ENCODE measurements at regions not wholly inside any gene's neighbourhood (a gene's known extent, or its start where the extent isn't known, plus 50 kb on each side); places are given as distances from the start of the nearest gene placed in this dataset.

DNA sequence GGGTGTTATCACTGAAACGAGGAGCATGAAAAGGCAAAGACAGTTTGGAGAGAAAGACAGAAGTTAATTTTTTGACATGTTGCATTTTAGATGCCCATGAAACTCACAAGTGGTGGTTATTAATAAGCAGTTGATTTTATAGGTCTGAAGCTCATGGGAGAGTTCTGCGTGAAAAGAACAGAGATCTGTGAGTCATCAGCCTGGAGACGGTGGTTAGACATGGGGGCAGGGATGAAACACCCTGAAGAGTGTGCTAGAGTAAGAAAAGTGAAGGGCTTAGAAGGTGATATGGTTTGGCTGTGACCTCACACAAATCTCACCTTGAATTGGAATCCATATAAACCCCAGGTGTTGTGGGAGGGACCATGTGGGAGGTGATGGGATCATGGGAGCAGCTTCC lies 289.1 kb upstream of the ISX start:
- POLR2A ChIA-PET, result no interaction called here
- CTCF ChIA-PET, result no interaction called here
- DNase-seq (ENCODE audit: extremely low spot score), result no peak
- TF ChIP-seq, protein P1, sequence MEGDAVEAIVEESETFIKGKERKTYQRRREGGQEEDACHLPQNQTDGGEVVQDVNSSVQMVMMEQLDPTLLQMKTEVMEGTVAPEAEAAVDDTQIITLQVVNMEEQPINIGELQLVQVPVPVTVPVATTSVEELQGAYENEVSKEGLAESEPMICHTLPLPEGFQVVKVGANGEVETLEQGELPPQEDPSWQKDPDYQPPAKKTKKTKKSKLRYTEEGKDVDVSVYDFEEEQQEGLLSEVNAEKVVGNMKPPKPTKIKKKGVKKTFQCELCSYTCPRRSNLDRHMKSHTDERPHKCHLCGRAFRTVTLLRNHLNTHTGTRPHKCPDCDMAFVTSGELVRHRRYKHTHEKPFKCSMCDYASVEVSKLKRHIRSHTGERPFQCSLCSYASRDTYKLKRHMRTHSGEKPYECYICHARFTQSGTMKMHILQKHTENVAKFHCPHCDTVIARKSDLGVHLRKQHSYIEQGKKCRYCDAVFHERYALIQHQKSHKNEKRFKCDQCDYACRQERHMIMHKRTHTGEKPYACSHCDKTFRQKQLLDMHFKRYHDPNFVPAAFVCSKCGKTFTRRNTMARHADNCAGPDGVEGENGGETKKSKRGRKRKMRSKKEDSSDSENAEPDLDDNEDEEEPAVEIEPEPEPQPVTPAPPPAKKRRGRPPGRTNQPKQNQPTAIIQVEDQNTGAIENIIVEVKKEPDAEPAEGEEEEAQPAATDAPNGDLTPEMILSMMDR (IDR thresholded peaks at IDR 0.05; ENCODE audit: control extremely low read depth, extremely low read depth, low read depth, missing control alignments), result no peak

DNA sequence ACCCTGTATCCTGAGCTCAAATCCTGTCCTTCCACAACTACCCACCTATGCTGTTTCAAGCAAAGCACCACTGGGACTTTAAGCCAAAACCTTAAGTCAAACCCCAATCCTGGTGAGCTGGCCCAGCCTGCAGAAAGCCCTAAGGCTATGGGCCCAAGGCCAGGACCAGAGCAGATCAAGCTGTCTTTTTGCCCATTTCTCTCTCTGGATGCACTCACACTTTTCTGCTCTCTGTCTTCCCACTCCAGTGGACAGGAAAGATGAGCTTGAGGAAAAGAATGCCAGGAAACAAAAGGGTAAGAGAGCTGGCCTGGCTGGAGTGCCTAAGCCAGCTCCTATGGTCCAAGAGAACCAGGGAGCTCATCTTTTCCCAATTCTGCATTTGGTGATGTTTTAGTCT lies 284.3 kb upstream of the ISX start:
- TF ChIP-seq, protein P1 (IDR thresholded peaks at IDR 0.05; ENCODE audit: control extremely low read depth, extremely low read depth, low read depth, missing control alignments), result no peak
- no peak for DNase-seq (ENCODE audit: extremely low spot score)
- ChIA-PET CTCF (interaction anchor here (1.1 kb wide), 1 partner anchor 8 kb away, joined by 3 read pairs; no protein-coding TSS in a partner anchor), POLR2A (no interaction called here)

DNA sequence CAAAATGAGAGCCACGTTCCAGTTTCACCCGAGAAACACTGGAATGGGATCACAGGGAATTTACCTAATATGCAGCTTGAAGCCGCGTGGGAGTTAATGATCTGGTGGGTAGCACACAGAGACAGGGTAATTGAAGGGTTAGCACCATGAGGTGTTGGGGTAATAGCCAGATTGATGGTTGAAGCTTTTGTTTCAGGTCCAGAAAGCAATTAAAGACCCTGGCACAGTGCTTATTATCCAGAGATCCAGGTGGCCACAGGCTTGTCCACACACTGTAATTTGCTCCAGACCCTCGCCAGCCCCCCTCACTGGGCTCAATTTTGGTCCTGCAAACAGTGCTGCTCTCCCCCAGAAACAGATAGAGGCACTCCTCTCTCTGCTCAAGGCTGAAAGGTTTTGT lies 282.5 kb upstream of the ISX start:
- TF ChIP-seq, protein P1 (IDR thresholded peaks at IDR 0.05; ENCODE audit: control extremely low read depth, extremely low read depth, low read depth, missing control alignments), result no peak
- ChIA-PET CTCF (no interaction called here), POLR2A (no interaction called here)
- no peak for DNase-seq (ENCODE audit: extremely low spot score)

DNA sequence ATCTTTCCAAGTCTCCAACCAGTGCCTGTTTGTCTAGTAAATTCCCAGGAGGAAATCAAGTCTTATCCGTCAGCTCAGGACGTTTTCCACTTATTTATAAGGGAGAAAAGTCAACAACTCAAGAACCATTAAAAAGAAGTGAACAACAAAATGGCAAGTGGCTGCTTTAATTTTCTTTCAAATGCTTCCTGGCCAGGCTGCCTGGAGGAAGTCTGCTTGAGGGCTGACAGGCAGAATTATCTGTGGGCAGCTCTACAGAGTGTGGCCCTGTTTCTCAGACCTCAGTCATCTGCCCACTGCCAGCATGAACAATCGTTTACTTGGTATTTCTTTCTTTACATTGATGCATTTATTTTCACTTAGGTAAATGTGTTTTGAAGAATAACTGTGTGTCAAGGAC lies 281.9 kb upstream of the ISX start:
- no peak for DNase-seq (ENCODE audit: extremely low spot score)
- TF ChIP-seq, protein P1 (IDR thresholded peaks at IDR 0.05; ENCODE audit: control extremely low read depth, extremely low read depth, low read depth, missing control alignments), result no peak
- ChIA-PET CTCF (no interaction called here), POLR2A (no interaction called here)

DNA sequence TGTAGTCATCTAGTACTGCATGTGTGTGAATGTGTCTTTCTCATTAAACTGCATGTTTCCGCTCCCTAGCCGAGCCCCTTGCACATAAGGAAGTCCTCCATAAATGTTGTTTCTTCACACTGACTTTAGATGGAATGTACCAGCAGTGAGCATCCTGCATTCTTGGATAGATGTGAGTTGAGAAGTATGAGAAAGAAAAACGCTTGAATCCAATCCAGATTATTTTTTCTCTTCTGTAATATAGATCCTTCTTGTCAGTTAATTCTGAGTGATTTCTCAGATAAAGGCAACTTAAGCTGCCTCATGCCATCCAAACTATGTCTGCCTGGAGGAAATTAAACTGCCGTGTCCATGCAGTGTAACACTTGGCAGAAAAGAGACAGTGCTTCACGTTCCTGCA lies 268.1 kb upstream of the ISX start:
- ChIA-PET POLR2A (no interaction called here), CTCF (interaction anchor here (1.4 kb wide), 1 partner anchor 226 kb away, joined by 3 read pairs; no protein-coding TSS in a partner anchor)
- DNase-seq (ENCODE audit: extremely low spot score), result no peak
- TF ChIP-seq, protein P1 (IDR thresholded peaks at IDR 0.05; ENCODE audit: control extremely low read depth, extremely low read depth, low read depth, missing control alignments), result no peak

DNA sequence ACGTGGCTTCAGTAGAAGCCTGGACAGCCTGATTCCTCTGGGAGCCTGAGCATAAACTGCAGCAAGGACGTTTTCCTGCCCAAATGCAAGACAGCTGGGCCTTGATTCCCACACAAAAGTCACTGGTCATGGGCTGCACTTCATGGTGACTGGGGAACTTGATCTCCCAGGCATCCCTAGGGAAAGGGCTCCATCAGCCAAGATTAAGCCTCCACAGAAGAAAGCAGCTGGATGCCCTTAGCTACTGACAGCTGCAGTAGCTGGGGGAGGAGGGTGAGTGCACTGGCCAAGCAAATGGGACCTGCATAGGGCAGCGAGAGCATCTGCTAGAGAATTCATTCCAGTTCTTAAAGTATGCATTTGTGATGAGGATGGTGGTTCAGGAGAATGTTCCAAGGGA lies 267.4 kb upstream of the ISX start:
- TF ChIP-seq, protein P1 (IDR thresholded peaks at IDR 0.05; ENCODE audit: control extremely low read depth, extremely low read depth, low read depth, missing control alignments), result no peak
- ChIA-PET CTCF (interaction anchor here (1.4 kb wide), 1 partner anchor 226 kb away, joined by 3 read pairs; no protein-coding TSS in a partner anchor), POLR2A (no interaction called here)
- DNase-seq (ENCODE audit: extremely low spot score), result no peak
